GM12873 (cell line): ENCODE measurements at regions not wholly inside any gene's neighbourhood (a gene's known extent, or its start where the extent isn't known, plus 50 kb on each side); places are given as distances from the start of the nearest gene placed in this dataset.

ENCODE experiments used
- CTCF ChIP-seq: IDR thresholded peaks from 2 replicates; pipeline ENCODE4 v1.5.1; 2012; ENCODE audit warnings: low read depth, mild to moderate bottlenecking, moderate library complexity, low read length, control low read depth; ENCODE audit not compliant: insufficient read depth; ENCODE audit errors: missing control alignments

GRCh38 chr1:163701783-163702374 lies 380.1 kb downstream of the NUF2 start:
- no peak for TF ChIP-seq CTCF

- no peak for TF ChIP-seq CTCF
Measured at GRCh38 chr1:163703794-163704193, 382.0 kb downstream of the NUF2 start.

GRCh38 chr1:163706915-163707314 lies 385.2 kb downstream of the NUF2 start:
- TF ChIP-seq CTCF: no peak

- no peak for TF ChIP-seq CTCF
Measured at GRCh38 chr1:163709636-163710035, 387.9 kb downstream of the NUF2 start.

GRCh38 chr1:163712321-163712720 lies 390.6 kb downstream of the NUF2 start:
- no peak for TF ChIP-seq CTCF

- TF ChIP-seq CTCF: no peak
Measured at GRCh38 chr1:163720294-163720693, 398.5 kb downstream of the NUF2 start.

GRCh38 chr1:163725551-163725950 lies 403.8 kb downstream of the NUF2 start:
- TF ChIP-seq CTCF: no peak

GRCh38 chr1:163730411-163730821 lies 408.7 kb downstream of the NUF2 start:
- TF ChIP-seq CTCF: no peak
